ENCODE measurements at regions not wholly inside any gene's neighbourhood (a gene's known extent, or its start where the extent isn't known, plus 50 kb on each side); places are given as distances from the start of the nearest gene placed in this dataset.

DNA sequence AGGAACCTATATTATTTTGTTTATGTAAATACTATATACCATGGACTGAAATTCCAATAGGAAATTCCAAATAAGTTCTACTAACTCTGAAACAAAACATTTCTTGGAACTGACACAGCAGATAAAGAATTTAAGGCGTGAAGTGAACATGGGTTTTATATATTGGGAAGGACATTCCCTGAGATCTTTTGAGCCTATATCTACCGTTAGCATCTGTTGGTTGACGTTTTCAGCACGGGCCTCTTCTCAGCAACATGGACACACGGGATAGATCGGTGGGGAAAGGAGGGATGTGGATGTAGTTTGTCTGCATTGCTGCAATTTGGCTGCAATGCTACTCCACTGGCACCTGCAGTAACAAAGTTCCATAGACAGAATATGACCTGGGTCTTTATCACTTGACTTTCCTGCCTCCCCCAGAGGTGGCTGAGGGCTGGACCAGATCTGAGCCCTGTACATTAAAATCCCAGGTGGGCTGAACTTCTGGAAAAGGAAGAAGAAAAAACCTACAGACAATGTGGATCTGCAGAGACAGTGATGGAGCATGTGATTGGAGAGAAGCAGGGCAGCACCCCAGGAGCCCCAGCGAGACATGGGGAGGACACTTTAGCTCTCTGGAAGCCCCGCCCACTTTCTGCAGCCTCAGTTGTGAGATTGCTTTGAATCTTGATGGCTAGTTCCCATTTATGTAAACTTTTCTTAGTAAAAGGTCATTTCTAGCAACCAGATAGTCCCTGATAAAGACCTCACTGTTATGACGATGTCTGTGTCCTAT is 91.2 kb upstream of the CPEB4 start:
- TF ChIP-seq, protein P1, sequence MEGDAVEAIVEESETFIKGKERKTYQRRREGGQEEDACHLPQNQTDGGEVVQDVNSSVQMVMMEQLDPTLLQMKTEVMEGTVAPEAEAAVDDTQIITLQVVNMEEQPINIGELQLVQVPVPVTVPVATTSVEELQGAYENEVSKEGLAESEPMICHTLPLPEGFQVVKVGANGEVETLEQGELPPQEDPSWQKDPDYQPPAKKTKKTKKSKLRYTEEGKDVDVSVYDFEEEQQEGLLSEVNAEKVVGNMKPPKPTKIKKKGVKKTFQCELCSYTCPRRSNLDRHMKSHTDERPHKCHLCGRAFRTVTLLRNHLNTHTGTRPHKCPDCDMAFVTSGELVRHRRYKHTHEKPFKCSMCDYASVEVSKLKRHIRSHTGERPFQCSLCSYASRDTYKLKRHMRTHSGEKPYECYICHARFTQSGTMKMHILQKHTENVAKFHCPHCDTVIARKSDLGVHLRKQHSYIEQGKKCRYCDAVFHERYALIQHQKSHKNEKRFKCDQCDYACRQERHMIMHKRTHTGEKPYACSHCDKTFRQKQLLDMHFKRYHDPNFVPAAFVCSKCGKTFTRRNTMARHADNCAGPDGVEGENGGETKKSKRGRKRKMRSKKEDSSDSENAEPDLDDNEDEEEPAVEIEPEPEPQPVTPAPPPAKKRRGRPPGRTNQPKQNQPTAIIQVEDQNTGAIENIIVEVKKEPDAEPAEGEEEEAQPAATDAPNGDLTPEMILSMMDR (IDR thresholded peaks at IDR 0.05 in 2 of 3, conservative IDR thresholded peaks at IDR 0.05 in 1 of 3; ENCODE audit: insufficient read depth in 2 of 3, low read depth in 1 of 3, low read length in 3 of 3) = no peak
- TF ChIP-seq POLR2A (conservative IDR thresholded peaks at IDR 0.05) = no peak
- no peak for TF ChIP-seq JUN (IDR thresholded peaks at IDR 0.05; ENCODE audit: borderline replicate concordance, low read depth, low read length)
- TF ChIP-seq JUN (CRISPR knock-in tag; IDR thresholded peaks at IDR 0.05; ENCODE audit: borderline replicate concordance) = no peak
- TF ChIP-seq, protein P2, sequence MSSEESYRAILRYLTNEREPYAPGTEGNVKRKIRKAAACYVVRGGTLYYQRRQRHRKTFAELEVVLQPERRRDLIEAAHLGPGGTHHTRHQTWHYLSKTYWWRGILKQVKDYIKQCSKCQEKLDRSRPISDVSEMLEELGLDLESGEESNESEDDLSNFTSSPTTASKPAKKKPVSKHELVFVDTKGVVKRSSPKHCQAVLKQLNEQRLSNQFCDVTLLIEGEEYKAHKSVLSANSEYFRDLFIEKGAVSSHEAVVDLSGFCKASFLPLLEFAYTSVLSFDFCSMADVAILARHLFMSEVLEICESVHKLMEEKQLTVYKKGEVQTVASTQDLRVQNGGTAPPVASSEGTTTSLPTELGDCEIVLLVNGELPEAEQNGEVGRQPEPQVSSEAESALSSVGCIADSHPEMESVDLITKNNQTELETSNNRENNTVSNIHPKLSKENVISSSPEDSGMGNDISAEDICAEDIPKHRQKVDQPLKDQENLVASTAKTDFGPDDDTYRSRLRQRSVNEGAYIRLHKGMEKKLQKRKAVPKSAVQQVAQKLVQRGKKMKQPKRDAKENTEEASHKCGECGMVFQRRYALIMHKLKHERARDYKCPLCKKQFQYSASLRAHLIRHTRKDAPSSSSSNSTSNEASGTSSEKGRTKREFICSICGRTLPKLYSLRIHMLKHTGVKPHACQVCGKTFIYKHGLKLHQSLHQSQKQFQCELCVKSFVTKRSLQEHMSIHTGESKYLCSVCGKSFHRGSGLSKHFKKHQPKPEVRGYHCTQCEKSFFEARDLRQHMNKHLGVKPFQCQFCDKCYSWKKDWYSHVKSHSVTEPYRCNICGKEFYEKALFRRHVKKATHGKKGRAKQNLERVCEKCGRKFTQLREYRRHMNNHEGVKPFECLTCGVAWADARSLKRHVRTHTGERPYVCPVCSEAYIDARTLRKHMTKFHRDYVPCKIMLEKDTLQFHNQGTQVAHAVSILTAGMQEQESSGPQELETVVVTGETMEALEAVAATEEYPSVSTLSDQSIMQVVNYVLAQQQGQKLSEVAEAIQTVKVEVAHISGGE (CRISPR knock-in tag; IDR thresholded peaks at IDR 0.05) = no peak
- TF ChIP-seq ZNF589 (CRISPR knock-in tag; IDR thresholded peaks at IDR 0.05; ENCODE audit: low read depth) = no peak
- TF ChIP-seq, protein P3, sequence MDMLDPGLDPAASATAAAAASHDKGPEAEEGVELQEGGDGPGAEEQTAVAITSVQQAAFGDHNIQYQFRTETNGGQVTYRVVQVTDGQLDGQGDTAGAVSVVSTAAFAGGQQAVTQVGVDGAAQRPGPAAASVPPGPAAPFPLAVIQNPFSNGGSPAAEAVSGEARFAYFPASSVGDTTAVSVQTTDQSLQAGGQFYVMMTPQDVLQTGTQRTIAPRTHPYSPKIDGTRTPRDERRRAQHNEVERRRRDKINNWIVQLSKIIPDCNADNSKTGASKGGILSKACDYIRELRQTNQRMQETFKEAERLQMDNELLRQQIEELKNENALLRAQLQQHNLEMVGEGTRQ (CRISPR knock-in tag; IDR thresholded peaks at IDR 0.05) = no peak

Measured in K562 (cell line).